ENCODE measurements at regions not wholly inside any gene's neighbourhood (a gene's known extent, or its start where the extent isn't known, plus 50 kb on each side); places are given as distances from the start of the nearest gene placed in this dataset.

DNA sequence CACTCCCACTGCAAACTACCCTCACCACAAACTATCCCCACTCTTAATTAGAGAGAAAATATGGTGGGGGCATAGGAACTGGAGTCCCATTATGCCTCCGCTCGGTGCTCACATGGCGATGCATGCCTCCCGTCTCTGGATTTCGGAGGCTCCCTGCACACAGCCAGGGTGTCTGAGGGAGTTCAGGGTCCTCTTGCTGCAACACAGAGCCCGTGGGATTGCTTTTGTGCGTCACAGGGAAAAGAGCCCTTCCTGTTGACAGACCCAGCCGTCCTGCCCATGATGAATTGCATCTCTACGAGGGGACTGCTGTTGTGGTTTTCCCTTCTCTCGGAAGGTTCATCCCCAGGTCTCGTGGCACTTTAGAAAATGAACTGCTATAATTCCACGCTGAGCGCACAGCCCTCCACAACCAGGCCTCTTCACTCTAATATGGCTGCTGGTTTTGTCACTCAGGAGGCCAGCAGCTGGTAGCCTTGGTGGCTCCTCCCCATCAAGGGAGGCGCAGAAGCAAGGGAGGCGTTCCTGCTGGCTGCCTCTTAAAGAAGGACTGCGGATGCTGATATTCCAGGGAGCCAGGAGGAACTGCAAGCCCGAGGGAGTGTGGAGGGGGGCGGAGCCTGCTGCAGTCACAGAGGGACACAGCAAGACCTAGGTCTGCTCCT is 158.0 kb downstream of the KCNA5 start:
- H3K4me3 ChIP-seq (ENCODE audit: low read depth, low read length): no peak overlapping the region
- DNase-seq (ENCODE audit: low read depth): no peak
- TF ChIP-seq, protein P1, sequence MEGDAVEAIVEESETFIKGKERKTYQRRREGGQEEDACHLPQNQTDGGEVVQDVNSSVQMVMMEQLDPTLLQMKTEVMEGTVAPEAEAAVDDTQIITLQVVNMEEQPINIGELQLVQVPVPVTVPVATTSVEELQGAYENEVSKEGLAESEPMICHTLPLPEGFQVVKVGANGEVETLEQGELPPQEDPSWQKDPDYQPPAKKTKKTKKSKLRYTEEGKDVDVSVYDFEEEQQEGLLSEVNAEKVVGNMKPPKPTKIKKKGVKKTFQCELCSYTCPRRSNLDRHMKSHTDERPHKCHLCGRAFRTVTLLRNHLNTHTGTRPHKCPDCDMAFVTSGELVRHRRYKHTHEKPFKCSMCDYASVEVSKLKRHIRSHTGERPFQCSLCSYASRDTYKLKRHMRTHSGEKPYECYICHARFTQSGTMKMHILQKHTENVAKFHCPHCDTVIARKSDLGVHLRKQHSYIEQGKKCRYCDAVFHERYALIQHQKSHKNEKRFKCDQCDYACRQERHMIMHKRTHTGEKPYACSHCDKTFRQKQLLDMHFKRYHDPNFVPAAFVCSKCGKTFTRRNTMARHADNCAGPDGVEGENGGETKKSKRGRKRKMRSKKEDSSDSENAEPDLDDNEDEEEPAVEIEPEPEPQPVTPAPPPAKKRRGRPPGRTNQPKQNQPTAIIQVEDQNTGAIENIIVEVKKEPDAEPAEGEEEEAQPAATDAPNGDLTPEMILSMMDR (conservative IDR thresholded peaks at IDR 0.05; ENCODE audit: low read depth, low read length): no peak

DNA sequence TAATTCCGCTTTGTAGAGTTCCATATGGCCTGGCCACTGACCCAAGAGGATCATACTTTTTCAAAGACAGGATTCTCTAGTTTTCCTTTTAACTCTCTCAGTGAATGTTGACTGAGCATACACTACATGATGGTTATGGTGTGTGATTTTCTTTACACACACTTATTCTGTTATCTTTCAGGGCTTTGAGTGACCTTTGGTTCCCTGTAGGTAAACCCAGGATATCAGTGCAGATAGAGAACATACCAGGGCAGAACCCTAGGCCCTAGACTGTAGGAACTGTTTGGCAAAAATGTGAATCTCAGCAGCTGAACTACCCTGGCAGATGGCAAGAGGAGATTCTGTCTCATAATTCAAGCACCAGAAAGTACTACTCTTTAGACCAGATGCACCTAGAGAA is 159.6 kb downstream of the KCNA5 start:
- TF ChIP-seq, protein P1 (conservative IDR thresholded peaks at IDR 0.05; ENCODE audit: low read depth, low read length): no peak
- no peak overlapping the region for H3K4me3 ChIP-seq (ENCODE audit: low read depth, low read length)
- no peak for DNase-seq (ENCODE audit: low read depth)

DNA sequence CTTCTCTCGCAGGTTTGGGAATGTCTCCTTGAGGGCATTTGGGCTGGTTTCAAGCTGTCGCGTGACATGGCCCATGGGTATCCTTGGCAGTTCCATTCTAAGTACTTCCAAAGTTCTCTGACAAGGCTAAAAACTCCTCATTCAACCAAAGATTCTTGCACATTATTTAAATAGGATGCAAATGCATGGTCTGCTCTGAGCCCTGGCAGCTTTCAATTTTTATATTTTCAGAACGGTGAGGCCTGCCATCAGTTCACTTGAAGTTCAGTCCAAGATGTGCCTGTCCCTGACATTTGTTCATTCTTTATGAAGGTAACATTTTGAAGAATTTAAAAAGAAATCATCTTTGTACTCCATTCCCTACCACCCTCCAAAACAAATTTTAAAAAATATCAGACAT is 160.0 kb downstream of the KCNA5 start:
- no peak overlapping the region for H3K4me3 ChIP-seq (ENCODE audit: low read depth, low read length)
- DNase-seq (ENCODE audit: low read depth): no peak
- TF ChIP-seq, protein P1 (conservative IDR thresholded peaks at IDR 0.05; ENCODE audit: low read depth, low read length): no peak

DNA sequence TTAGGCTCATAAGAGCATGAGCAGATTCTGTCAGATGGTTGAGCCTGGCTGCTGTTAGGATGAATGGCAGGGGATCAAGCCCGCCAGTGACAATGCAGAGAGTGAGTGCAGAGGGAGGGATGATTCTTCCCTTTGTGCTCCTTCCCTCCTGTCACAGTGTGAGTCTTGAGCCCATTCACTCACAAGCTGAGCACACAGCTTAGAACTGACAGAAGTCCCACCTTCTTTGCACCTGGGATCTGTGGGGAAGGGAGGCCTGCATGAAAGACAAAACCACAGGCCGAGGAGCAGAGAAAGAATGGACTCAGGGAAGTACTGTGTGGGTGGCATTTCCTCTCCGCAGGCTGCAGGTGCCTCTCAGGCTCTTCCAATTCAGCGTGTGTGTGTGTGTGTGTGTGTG is 160.6 kb downstream of the KCNA5 start:
- DNase-seq (ENCODE audit: low read depth): no peak
- H3K4me3 ChIP-seq (ENCODE audit: low read depth, low read length): no peak overlapping the region
- TF ChIP-seq, protein P1 (conservative IDR thresholded peaks at IDR 0.05; ENCODE audit: low read depth, low read length): no peak

DNA sequence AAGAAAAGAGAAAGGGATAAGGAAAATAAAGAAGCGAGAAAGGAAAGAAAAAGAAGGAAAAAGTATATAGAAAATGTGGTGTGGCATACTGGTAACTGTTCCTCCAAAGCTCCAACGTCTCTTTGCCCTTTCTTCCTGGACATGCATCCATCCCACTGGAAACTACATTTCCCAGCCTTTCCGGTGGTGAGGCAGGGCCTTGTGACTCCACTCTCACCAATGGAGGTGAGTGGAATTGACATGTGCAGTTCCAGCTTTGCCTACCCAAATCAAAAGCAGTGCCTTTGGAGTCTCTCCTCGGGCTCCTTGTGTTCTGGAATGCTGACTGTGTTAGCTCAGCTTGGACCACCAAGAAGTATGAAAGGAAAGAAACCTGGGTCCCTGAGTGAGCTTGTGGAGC is 161.2 kb downstream of the KCNA5 start:
- TF ChIP-seq, protein P1 (conservative IDR thresholded peaks at IDR 0.05; ENCODE audit: low read depth, low read length): no peak
- no peak overlapping the region for H3K4me3 ChIP-seq (ENCODE audit: low read depth, low read length)
- no peak for DNase-seq (ENCODE audit: low read depth)

DNA sequence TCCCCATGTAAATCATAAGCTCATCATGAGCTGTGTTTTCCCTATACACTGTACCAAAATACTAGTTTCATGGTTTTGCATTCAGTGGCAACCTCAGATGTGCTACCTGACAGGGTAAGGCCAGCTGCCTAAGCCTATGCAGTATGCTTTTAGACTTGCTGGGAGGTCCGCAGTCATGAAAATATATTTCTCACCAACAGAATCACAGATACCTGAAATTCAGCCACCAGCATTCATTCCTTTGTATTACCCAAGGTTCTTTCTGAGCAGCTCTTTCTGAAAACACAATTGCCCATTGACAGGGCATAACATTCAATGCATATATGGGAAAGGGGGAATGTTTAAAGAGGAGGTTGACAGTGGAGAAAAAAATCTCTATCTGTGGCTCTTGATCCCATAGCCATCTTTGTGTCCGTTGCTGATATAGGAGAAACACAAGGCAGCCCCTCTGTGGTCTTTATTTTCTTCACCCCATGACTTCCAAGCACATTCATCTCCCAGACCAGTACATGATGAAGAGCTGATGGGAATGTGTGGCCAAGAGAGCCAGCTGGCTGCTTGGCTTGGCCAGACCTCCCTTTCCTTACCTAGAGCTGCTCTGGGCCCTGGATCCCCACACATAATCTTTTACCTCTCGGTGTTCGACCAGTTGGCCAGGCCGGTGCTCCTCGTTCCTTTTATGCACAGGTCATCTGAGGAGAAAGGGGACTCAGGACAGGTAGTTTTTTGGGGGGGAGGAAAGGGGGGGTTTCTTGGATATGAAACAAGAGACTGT is 162.9 kb downstream of the KCNA5 start:
- H3K4me3 ChIP-seq (ENCODE audit: low read depth, low read length): no peak overlapping the region
- DNase-seq (ENCODE audit: low read depth): no peak
- TF ChIP-seq, protein P1 (conservative IDR thresholded peaks at IDR 0.05; ENCODE audit: low read depth, low read length): no peak
